Transverse colon (tissue), 4 donors: ENCODE measurements at regions not wholly inside any gene's neighbourhood (a gene's known extent, or its start where the extent isn't known, plus 50 kb on each side); places are given as distances from the start of the nearest gene placed in this dataset.

Experiments
- CTCF ChIP-seq, 5 experiments: fragments of 200-600 bp in 3 of 5; fragments of 450-650 bp in 2 of 5; sonication (generic) in 3 of 5; IDR thresholded peaks; 1 replicate in 2 of 5; 2 replicates in 3 of 5; pipeline ENCODE4 v1.5.1; 2016 to 2017; ENCODE audit warnings: antibody characterized with exemption in 5 of 5, inconsistent platforms in 3 of 5, mild to moderate bottlenecking in 2 of 5, moderate library complexity in 1 of 5
- POLR2A ChIP-seq: fragments of 450-650 bp; IDR thresholded peaks from one replicate; pipeline ENCODE4 v1.6.1; 2016; ENCODE audit warnings: antibody characterized with exemption, mild to moderate bottlenecking, moderate library complexity
- POLR2AphosphoS5 ChIP-seq, 3 donors: sonication (generic); formaldehyde crosslinking; IDR thresholded peaks; one replicate each; pipeline ENCODE4 v1.6.1; 2016; ENCODE audit warnings: antibody characterized with exemption in 3 of 3

DNA sequence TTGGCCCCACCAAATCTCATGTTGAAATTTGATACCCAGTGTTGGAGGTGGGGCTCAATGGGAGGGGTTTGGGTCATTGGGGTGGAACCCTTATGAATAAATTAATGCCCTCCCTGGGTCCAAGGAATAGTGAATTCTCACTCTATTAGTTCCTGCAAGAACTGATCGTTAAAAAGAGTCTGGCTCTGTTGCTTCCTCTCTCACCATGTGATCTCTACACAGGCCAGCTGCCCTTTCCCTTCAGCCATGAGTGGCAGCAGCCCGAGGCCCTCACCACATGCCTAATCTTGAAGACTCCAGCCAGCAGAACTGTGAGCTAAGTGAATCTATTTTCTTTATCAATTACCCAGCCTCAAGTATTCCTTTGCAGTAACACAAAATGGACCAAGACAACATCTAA, 106.0 kb downstream of the CAAP1 start:
- TF ChIP-seq CTCF (IDR thresholded peaks at IDR 0.05) (no peak), POLR2A (no peak), POLR2AphosphoS5 (IDR thresholded peaks at IDR 0.05) (no peak)
